ENCODE measurements at regions not wholly inside any gene's neighbourhood (a gene's known extent, or its start where the extent isn't known, plus 50 kb on each side); places are given as distances from the start of the nearest gene placed in this dataset.

- FAIRE-seq: no peak
- no peak overlapping the region for H3K18ac ChIP-seq (ENCODE audit: extremely low read depth, low read length)
- H3K4me1 ChIP-seq (replicated peaks in 1 of 4; ENCODE audit: control insufficient read depth in 3 of 4, insufficient read depth in 4 of 4, low read length in 3 of 4): no peaks in the 10 kb centered on the region; a peak in 2 of 7 replicates
- POLR2A ChIA-PET (ENCODE audit: partially characterized antibody): no interaction called here
- WGBS, 2 experiments (ENCODE audit: extremely low coverage in 1 of 2, insufficient coverage in 1 of 2, insufficient read length in 1 of 2, insufficient replicate concordance in 2 of 2, low coverage in 1 of 2, low lambda C conversion rate in 2 of 2, missing lambda C conversion rate in 1 of 2): 97% methylated on average over 3 of the region's 3 CpGs; no CpG with 5 or more reads in 1 of the 2 experiments
- no peak overlapping the region for H2BK15ac ChIP-seq (ENCODE audit: low read length)
- H3K9ac ChIP-seq (replicated peaks in 1 of 4; ENCODE audit: extremely low read depth in 1 of 4, low read depth in 3 of 4, low read length in 3 of 4): no peak overlapping the region
- H3K27me3 ChIP-seq (replicated peaks in 1 of 4; ENCODE audit: control insufficient read depth in 3 of 4, extremely low read depth in 1 of 4, insufficient read depth in 3 of 4, low read length in 3 of 4): no peaks in the 10 kb centered on the region
- H3K14ac ChIP-seq (ENCODE audit: insufficient read length): no peak overlapping the region
- H3K23ac ChIP-seq (ENCODE audit: insufficient read length): no peak overlapping the region
- no peak overlapping the region for H3K4ac ChIP-seq (replicated peaks; ENCODE audit: insufficient read length, low read depth, low read length)
- H3K4me3 ChIP-seq (ENCODE audit: extremely low read depth in 1 of 4, insufficient read depth in 2 of 4, low read depth in 3 of 4, low read length in 4 of 4): no peak overlapping the region
- H2BK5ac ChIP-seq (ENCODE audit: low read depth, low read length): no peak overlapping the region
- H2BK12ac ChIP-seq (ENCODE audit: low read depth, low read length): no peak overlapping the region
- H4K91ac ChIP-seq (replicated peaks; ENCODE audit: insufficient read length, low read length): no peak overlapping the region
- CTCF ChIA-PET (ENCODE audit: partially characterized antibody): interaction anchor here (0.7 kb wide), 1 partner anchor 62 kb away, joined by 3 read pairs; no protein-coding TSS in a partner anchor
- H4K8ac ChIP-seq (ENCODE audit: extremely low read depth, insufficient read depth, low read length): no peak overlapping the region
- H3K23me2 ChIP-seq (ENCODE audit: low read depth, low read length): no peaks in the 10 kb centered on the region
- no peak overlapping the region for H3K56ac ChIP-seq (replicated peaks; ENCODE audit: insufficient read length, low read depth, low read length)
- H4K5ac ChIP-seq (ENCODE audit: insufficient read length, low read depth, low read length): no peak overlapping the region
- H3K36me3 ChIP-seq (ENCODE audit: control insufficient read depth in 2 of 4, insufficient read depth in 4 of 4, low read length in 3 of 4): no peaks in the 10 kb centered on the region; a peak in 1 of 8 replicates
- H3K4me2 ChIP-seq (ENCODE audit: insufficient read depth in 1 of 2, low read depth in 2 of 2, low read length in 2 of 2): no peak overlapping the region
- H3K79me2 ChIP-seq (ENCODE audit: control insufficient read depth in 1 of 2, insufficient read depth in 2 of 2, low read length in 2 of 2): no peaks in the 10 kb centered on the region
- peak overlapping the region; percentile 9; the same call in 1 of the 2 replicates for H2AFZ ChIP-seq (ENCODE audit: low read length)
- H3K79me1 ChIP-seq (ENCODE audit: low read depth, low read length): no peaks in the 10 kb centered on the region
- no peak for DNase-seq (ENCODE audit: low read depth in 1 of 2, low spot score in 2 of 2)
- H2BK120ac ChIP-seq (replicated peaks; ENCODE audit: low read depth, low read length): no peak overlapping the region
- H3K9me3 ChIP-seq (ENCODE audit: insufficient read depth in 2 of 2, low read depth in 1 of 2, low read length in 1 of 2): 0 out of 4 replicates have a peak, but pooled peaks cover 0 to 3% of the 10 kb centered on the region in 2 experiments
- H3K27ac ChIP-seq (ENCODE audit: low read depth, low read length): no peak overlapping the region
- H4K20me1 ChIP-seq (replicated peaks in 1 of 2; ENCODE audit: control insufficient read depth in 1 of 2, insufficient read depth in 2 of 2, low read length in 2 of 2): no peaks in the 10 kb centered on the region
- no peak overlapping the region for H2AK5ac ChIP-seq (ENCODE audit: low read depth, low read length)
- no peak overlapping the region for H2BK20ac ChIP-seq (ENCODE audit: low read length)
- TF ChIP-seq USF2 (IDR thresholded peaks at IDR 0.05; ENCODE audit: low read length) (no peak), RFX5 (IDR thresholded peaks at IDR 0.05; ENCODE audit: borderline replicate concordance, low read depth, low read length) (no peak), NANOG (IDR thresholded peaks at IDR 0.05; ENCODE audit: insufficient read depth, low read depth, low read length, poor library complexity, severe bottlenecking) (no peak), GTF2F1 (IDR thresholded peaks at IDR 0.05; ENCODE audit: borderline replicate concordance, low read depth, low read length) (no peak), NRF1 (IDR thresholded peaks at IDR 0.05; ENCODE audit: low read depth, low read length) (no peak), SP2 (IDR thresholded peaks at IDR 0.05; ENCODE audit: low read length) (no peak), ZNF274 (IDR thresholded peaks at IDR 0.05; ENCODE audit: borderline replicate concordance, extremely low read depth, low read length) (no peak), TAF7 (optimal IDR thresholded peaks at IDR 0.05; ENCODE audit: borderline replicate concordance, low read depth, low read length) (no peak), ATF2 (IDR thresholded peaks at IDR 0.05; ENCODE audit: low read length) (no peak), RAD21 (IDR thresholded peaks at IDR 0.05 in 1 of 2, conservative IDR thresholded peaks at IDR 0.05 in 1 of 2; ENCODE audit: low read depth in 2 of 2, low read length in 2 of 2) (no peak)
These were observed 171.2 kb upstream of the ACTBL2 start for GRCh38 chr5:57653636-57654290.

Data from H1 (cell line).